CD4-positive, alpha-beta T cell treated with Interleukin-4 for 4 hours (primary cell): ENCODE measurements at regions not wholly inside any gene's neighbourhood (a gene's known extent, or its start where the extent isn't known, plus 50 kb on each side); places are given as distances from the start of the nearest gene placed in this dataset.

Experiments used
- DNase-seq: peaks from one replicate; pipeline ENCODE4 v3.0.0-alpha.2; 2020

- DNase-seq = no peak
Observed at GRCh38 chr10:83037653-83038052, 1101.7 kb upstream of the GHITM start.

- no peak for DNase-seq
Observed at GRCh38 chr10:83038631-83039030, 1100.7 kb upstream of the GHITM start.

- DNase-seq = no peak
Observed at GRCh38 chr10:83045731-83046130, 1093.6 kb upstream of the GHITM start.

GRCh38 chr10:83050815-83051214, 1088.5 kb upstream of the GHITM start:
- no peak for DNase-seq

GRCh38 chr10:83062871-83063270, 1076.4 kb upstream of the GHITM start:
- DNase-seq = no peak

- no peak for DNase-seq
Observed at GRCh38 chr10:83073472-83073871, 1065.8 kb upstream of the GHITM start.

- no peak for DNase-seq
Observed at GRCh38 chr10:83075016-83075814, 1064.1 kb upstream of the GHITM start.

- DNase-seq = no peak
Observed at GRCh38 chr10:83075815-83076355, 1063.4 kb upstream of the GHITM start.

- no peak for DNase-seq
Observed at GRCh38 chr10:83076443-83076842, 1062.9 kb upstream of the GHITM start.

- no peak for DNase-seq
Observed at GRCh38 chr10:83078160-83078559, 1061.1 kb upstream of the GHITM start.

GRCh38 chr10:83078645-83079044, 1060.7 kb upstream of the GHITM start:
- DNase-seq = no peak

GRCh38 chr10:83083831-83084230, 1055.5 kb upstream of the GHITM start:
- DNase-seq = no peak

- no peak for DNase-seq
Observed at GRCh38 chr10:83089335-83089734, 1050.0 kb upstream of the GHITM start.

- DNase-seq = no peak
Observed at GRCh38 chr10:83104616-83105015, 1034.7 kb upstream of the GHITM start.

GRCh38 chr10:83108565-83109333, 1030.6 kb upstream of the GHITM start:
- DNase-seq = no peak

- no peak for DNase-seq
Observed at GRCh38 chr10:83119346-83119745, 1020.0 kb upstream of the GHITM start.

GRCh38 chr10:83122336-83122735, 1017.0 kb upstream of the GHITM start:
- DNase-seq = no peak

GRCh38 chr10:83127942-83128575, 1011.2 kb upstream of the GHITM start:
- no peak for DNase-seq

GRCh38 chr10:83140811-83141210, 998.5 kb upstream of the GHITM start:
- DNase-seq = no peak

- no peak for DNase-seq
Observed at GRCh38 chr10:83142074-83142563, 997.2 kb upstream of the GHITM start.

GRCh38 chr10:83144461-83144860, 994.8 kb upstream of the GHITM start:
- no peak for DNase-seq

GRCh38 chr10:83153714-83154113, 985.6 kb upstream of the GHITM start:
- DNase-seq = no peak

GRCh38 chr10:83164156-83164555, 975.2 kb upstream of the GHITM start:
- DNase-seq = no peak
